Endothelial cell of umbilical vein (primary cell): ENCODE measurements at regions not wholly inside any gene's neighbourhood (a gene's known extent, or its start where the extent isn't known, plus 50 kb on each side); places are given as distances from the start of the nearest gene placed in this dataset.

ENCODE experiments used
- BruUV-seq: library from RNA; stranded (reverse); fragments of 400-500 nt; replicated peaks from 2 replicates; lab custom pipeline; 2021; lab: Mats Ljungman, UMichigan
- CTCF ChIA-PET: fragments of 300-600, 350-600 bp; sonication (Branson Sonifier 250); formaldehyde crosslinking; loops from one replicate; lab custom pipeline; 2021; ENCODE audit warnings: antibody characterized with exemption, inconsistent platforms; lab: Charles Lee
- POLR2A ChIA-PET: fragments of 300-600, 350-600 bp; sonication (Branson Sonifier 250); formaldehyde crosslinking; loops from one replicate; lab custom pipeline; 2021; ENCODE audit warnings: antibody characterized with exemption, inconsistent platforms; lab: Charles Lee
- DNase-seq: peaks from one replicate; pipeline ENCODE4 v3.0.0-alpha.2; 2011; ENCODE audit warnings: low read depth, low spot score
- FAIRE-seq: peaks from 2 replicates; lab custom pipeline; 2011; peaks lifted over from hg19 to GRCh38; lab: Jason Lieb, UNC
- H2AFZ ChIP-seq: 2 replicates; pipeline ENCODE4 v1.6.0; 2012; ENCODE audit warnings: low read depth, low read length, control low read depth, inconsistent platforms
- H3K27ac ChIP-seq: 2 replicates; pipeline ENCODE4 v1.5.1; 2011; ENCODE audit warnings: low read depth, mild to moderate bottlenecking, control low read depth, low read length, moderate library complexity; ENCODE audit not compliant: insufficient read depth
- H3K27me3 ChIP-seq, 2 experiments: 2 replicates each; pipeline versions ENCODE4 v1.6.0 to v1.6.1; 2011; ENCODE audit warnings: low read length in 2 of 2, mixed read lengths in 1 of 2; ENCODE audit not compliant: control insufficient read depth in 2 of 2, insufficient read depth in 2 of 2
- H3K36me3 ChIP-seq, 2 experiments: 2 replicates in 1 of 2; 3 replicates in 1 of 2; pipeline ENCODE4 v1.5.1; 2011; ENCODE audit warnings: low read length in 2 of 2, mild to moderate bottlenecking in 1 of 2, moderate library complexity in 1 of 2; ENCODE audit not compliant: control insufficient read depth in 2 of 2, insufficient read depth in 2 of 2; ENCODE audit errors: extremely low read depth in 1 of 2
- H3K4me1 ChIP-seq: 3 replicates; pipeline ENCODE4 v1.5.1; 2011; ENCODE audit warnings: mild to moderate bottlenecking, low read length; ENCODE audit not compliant: control insufficient read depth, insufficient read depth; ENCODE audit errors: extremely low read depth
- H3K4me2 ChIP-seq: 2 replicates; pipeline ENCODE4 v1.6.1; 2011; ENCODE audit warnings: low read length, control low read depth, mixed read lengths; ENCODE audit not compliant: insufficient read depth
- H3K4me3 ChIP-seq, 3 experiments: fragments of 200-600 bp in 1 of 3; sonication (generic), shearing (Covaris generic) in 1 of 3; replicated peaks in 1 of 3; 2 replicates each; pipeline ENCODE4 v1.5.1; 2011 to 2016; ENCODE audit warnings: control low read depth in 3 of 3, low read length in 3 of 3, mild to moderate bottlenecking in 2 of 3, inconsistent platforms in 1 of 3, low read depth in 1 of 3, moderate library complexity in 1 of 3; ENCODE audit not compliant: insufficient read depth in 1 of 3
- H3K79me2 ChIP-seq: 2 replicates; pipeline ENCODE4 v1.6.0; 2012; ENCODE audit warnings: low read length, inconsistent platforms; ENCODE audit not compliant: control insufficient read depth, insufficient read depth
- H3K9ac ChIP-seq: replicated peaks from 2 replicates; pipeline ENCODE3; 2011; ENCODE audit warnings: low read length, control low read depth; ENCODE audit not compliant: insufficient read depth; ENCODE audit errors: extremely low read depth
- H3K9me1 ChIP-seq: replicated peaks from 3 replicates; pipeline ENCODE4 v1.6.0; 2011; ENCODE audit warnings: mild to moderate bottlenecking, low read length; ENCODE audit not compliant: control insufficient read depth, insufficient read depth; ENCODE audit errors: extremely low read depth
- H3K9me3 ChIP-seq: replicated peaks from 2 replicates; pipeline ENCODE4 v1.5.1; 2012; ENCODE audit warnings: low read length, inconsistent platforms; ENCODE audit not compliant: control insufficient read depth, insufficient read depth
- H4K20me1 ChIP-seq: replicated peaks from 2 replicates; pipeline ENCODE3; 2011; ENCODE audit warnings: mild to moderate bottlenecking, low read length; ENCODE audit not compliant: control insufficient read depth, insufficient read depth; ENCODE audit errors: extremely low read depth
- EZH2 ChIP-seq: IDR thresholded peaks from 2 replicates; pipeline ENCODE4 v1.6.1; 2012; ENCODE audit warnings: borderline replicate concordance, low read depth, mild to moderate bottlenecking, moderate library complexity, low read length, inconsistent platforms; ENCODE audit not compliant: severe bottlenecking
- JUN ChIP-seq: IDR thresholded peaks from 2 replicates; pipeline ENCODE4 v1.6.1; 2011; ENCODE audit warnings: borderline replicate concordance, low read depth; ENCODE audit not compliant: insufficient read length, insufficient read depth
- dilution Hi-C: fragments of 300-500 bp; cut with MboI; formaldehyde crosslinking; loops from one replicate; pipeline ENCODE4 v1.15.0; 2019; ENCODE audit warnings: low sequenced_read_pairs; ENCODE audit not compliant: extremely low pct_ligation_motif_present
- intact Hi-C: fragments of 100-400 bp; cut with micrococcal nuclease; formaldehyde crosslinking; loops from one replicate; pipeline ENCODE4 v1.10.0; 2022
- TF ChIP-seq, protein P1 (sequence below): IDR thresholded peaks from 2 replicates; pipeline ENCODE4 v1.6.1; 2011; ENCODE audit not compliant: insufficient read depth, insufficient read length
- TF ChIP-seq, protein P2 (sequence below), 2 donors: IDR thresholded peaks; 1 replicate in 1 of 2; 2 replicates in 1 of 2; pipeline ENCODE4 v1.5.1; 2011; ENCODE audit warnings: low read length in 2 of 2, mild to moderate bottlenecking in 2 of 2, moderate library complexity in 2 of 2, control low read depth in 1 of 2, inconsistent platforms in 1 of 2, low read depth in 1 of 2; ENCODE audit not compliant: insufficient read depth in 1 of 2; ENCODE audit errors: extremely low read depth in 1 of 2

DNA sequence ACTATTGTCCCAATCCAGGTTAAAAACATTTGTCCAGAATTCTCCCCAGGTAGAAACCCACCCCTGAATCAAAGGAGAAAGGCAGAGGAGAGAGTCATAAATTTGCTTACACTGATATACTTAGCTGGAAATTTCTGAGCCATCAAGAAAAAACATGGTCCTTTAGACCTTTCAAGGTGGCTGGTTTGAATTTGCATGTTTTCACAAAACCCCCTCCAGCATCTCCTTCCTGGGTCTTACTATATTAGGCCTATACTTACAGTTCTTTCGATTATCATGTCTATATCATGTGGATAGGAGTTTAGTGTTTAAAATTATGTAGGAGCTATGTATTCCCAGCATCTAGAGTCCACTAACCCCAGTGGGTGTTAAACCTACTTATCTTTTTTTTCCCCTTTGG is 178.2 kb downstream of the PLPP3 start:
- POLR2A ChIA-PET = no interaction called here
- no peaks in the 10 kb centered on the region for H3K27me3 ChIP-seq
- FAIRE-seq = no peak

DNA sequence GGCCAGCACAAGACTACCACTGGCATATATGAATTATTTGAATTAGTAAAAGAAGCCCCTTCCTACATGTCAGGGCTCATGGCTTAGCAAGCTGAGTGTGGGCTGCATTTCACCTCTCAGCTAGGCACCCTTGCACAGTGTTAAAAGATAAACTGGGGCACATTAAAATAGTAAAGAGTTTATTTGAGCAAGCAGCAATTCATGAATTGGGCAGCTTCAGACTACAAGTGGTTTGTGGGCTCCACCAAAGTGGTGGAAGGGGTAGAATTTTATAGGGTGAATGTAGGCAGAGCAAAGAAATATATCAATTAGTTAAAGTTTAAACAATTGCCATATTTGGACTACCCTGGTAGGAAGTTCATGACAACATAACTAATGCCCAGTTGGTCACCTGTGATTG is 178.8 kb downstream of the PLPP3 start:
- BruUV-seq = no TSS peak

More for the DNA sequence above, 178.2 kb downstream of the PLPP3 start:
- intact Hi-C loops (no loop called here), dilution Hi-C loops (no loop called here)
- CTCF ChIA-PET = interaction anchor here (1.1 kb wide), 1 partner anchor 10 kb away, joined by 5 read pairs; no protein-coding TSS in a partner anchor
- Histone ChIP-seq H3K9me1 (no peaks in the 10 kb centered on the region), H3K36me3 (no peaks in the 10 kb centered on the region), H3K79me2 (no peaks in the 10 kb centered on the region), H3K9ac (no peak overlapping the region), H3K9me3 (no peaks in the 10 kb centered on the region), H3K4me1 (no peaks in the 10 kb centered on the region), H3K4me2 (no peak overlapping the region), H2AFZ (no peak overlapping the region), H3K4me3 (no peak overlapping the region), H3K27ac (no peak overlapping the region), H4K20me1 (no peaks in the 10 kb centered on the region)
- TF ChIP-seq, protein P1, sequence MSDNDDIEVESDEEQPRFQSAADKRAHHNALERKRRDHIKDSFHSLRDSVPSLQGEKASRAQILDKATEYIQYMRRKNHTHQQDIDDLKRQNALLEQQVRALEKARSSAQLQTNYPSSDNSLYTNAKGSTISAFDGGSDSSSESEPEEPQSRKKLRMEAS = no peak
- BruUV-seq = no TSS peak
- no peak for DNase-seq

More for the DNA sequence above, 178.8 kb downstream of the PLPP3 start:
- ChIA-PET POLR2A (no interaction called here), CTCF (interaction anchor here (1.1 to 1.2 kb wide), 2 partner anchors 11 to 29 kb away, joined by 3 to 5 read pairs; no protein-coding TSS in a partner anchor)
- Histone ChIP-seq H3K36me3 (no peaks in the 10 kb centered on the region), H3K4me3 (no peak overlapping the region), H3K79me2 (no peaks in the 10 kb centered on the region), H3K9me3 (no peaks in the 10 kb centered on the region), H3K4me2 (no peak overlapping the region), H3K9me1 (no peaks in the 10 kb centered on the region), H3K4me1 (no peaks in the 10 kb centered on the region), H2AFZ (no peak overlapping the region), H3K27ac (no peak overlapping the region), H3K9ac (no peak overlapping the region), H3K27me3 (no peaks in the 10 kb centered on the region), H4K20me1 (no peaks in the 10 kb centered on the region)
- FAIRE-seq (no peak), DNase-seq (no peak)
- intact Hi-C loops (no loop called here), dilution Hi-C loops (no loop called here)
- TF ChIP-seq EZH2 (no peak), JUN (no peak)
- TF ChIP-seq, protein P1 = no peak
- TF ChIP-seq, protein P2, sequence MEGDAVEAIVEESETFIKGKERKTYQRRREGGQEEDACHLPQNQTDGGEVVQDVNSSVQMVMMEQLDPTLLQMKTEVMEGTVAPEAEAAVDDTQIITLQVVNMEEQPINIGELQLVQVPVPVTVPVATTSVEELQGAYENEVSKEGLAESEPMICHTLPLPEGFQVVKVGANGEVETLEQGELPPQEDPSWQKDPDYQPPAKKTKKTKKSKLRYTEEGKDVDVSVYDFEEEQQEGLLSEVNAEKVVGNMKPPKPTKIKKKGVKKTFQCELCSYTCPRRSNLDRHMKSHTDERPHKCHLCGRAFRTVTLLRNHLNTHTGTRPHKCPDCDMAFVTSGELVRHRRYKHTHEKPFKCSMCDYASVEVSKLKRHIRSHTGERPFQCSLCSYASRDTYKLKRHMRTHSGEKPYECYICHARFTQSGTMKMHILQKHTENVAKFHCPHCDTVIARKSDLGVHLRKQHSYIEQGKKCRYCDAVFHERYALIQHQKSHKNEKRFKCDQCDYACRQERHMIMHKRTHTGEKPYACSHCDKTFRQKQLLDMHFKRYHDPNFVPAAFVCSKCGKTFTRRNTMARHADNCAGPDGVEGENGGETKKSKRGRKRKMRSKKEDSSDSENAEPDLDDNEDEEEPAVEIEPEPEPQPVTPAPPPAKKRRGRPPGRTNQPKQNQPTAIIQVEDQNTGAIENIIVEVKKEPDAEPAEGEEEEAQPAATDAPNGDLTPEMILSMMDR (IDR thresholded peaks at IDR 0.05; ENCODE audit: extremely low read depth in 1 of 2, insufficient read depth in 1 of 2, low read depth in 1 of 2, low read length in 2 of 2) = no peak
